ENCODE measurements at regions not wholly inside any gene's neighbourhood (a gene's known extent, or its start where the extent isn't known, plus 50 kb on each side); places are given as distances from the start of the nearest gene placed in this dataset.

- no peak for ATAC-seq (ENCODE audit: low read depth)
Measured at GRCh38 chr4:42344749-42345148, 52.5 kb upstream of the SHISA3 start.

More at GRCh38 chr4:42344749-42345148, 52.5 kb upstream of the SHISA3 start:
- Histone ChIP-seq H3K9me1 (ENCODE audit: insufficient read depth, low read length) (no peaks in the 10 kb centered on the region), H4K20me1 (ENCODE audit: insufficient read depth, low read length) (no peaks in the 10 kb centered on the region), H2BK20ac (ENCODE audit: low read depth, low read length) (no peak overlapping the region), H2BK15ac (ENCODE audit: low read depth, low read length) (no peak overlapping the region; the same call in 2 of the 3 replicates), H2AFZ (replicated peaks; ENCODE audit: low read length, poor library complexity) (no peak overlapping the region), H3K4me1 (ENCODE audit: control insufficient read depth, insufficient read depth, low read length) (peaks cover 6% of the 10 kb centered on the region), H3K79me1 (ENCODE audit: low read depth in 1 of 2, low read length in 2 of 2) (no peaks in the 10 kb centered on the region), H3K9me3 (ENCODE audit: control insufficient read depth, insufficient read depth, low read length) (no peaks in the 10 kb centered on the region), H4K91ac (ENCODE audit: insufficient read depth, low read depth, low read length) (no peak overlapping the region), H2AK5ac (ENCODE audit: low read depth, low read length) (no peak overlapping the region), H3K36me3 (ENCODE audit: control insufficient read depth, insufficient read depth, low read length) (no peaks in the 10 kb centered on the region), H2AK9ac (replicated peaks; ENCODE audit: low read depth, low read length, poor library complexity) (no peak overlapping the region), H2BK120ac (ENCODE audit: low read depth, low read length) (no peak overlapping the region), H3K4me2 (ENCODE audit: low read depth, low read length) (no peak overlapping the region), H3K18ac (ENCODE audit: low read depth, low read length) (no peak overlapping the region), H3K4me3 (ENCODE audit: insufficient read depth, low read depth, low read length) (no peak overlapping the region), H3K9ac (ENCODE audit: low read depth, low read length) (no peak overlapping the region), H3K14ac (replicated peaks; ENCODE audit: low read depth, low read length) (no peak overlapping the region), H4K5ac (ENCODE audit: low read depth, low read length) (no peak overlapping the region), H3K4ac (ENCODE audit: low read depth, low read length) (no peak overlapping the region), H3K27me3 (ENCODE audit: control insufficient read depth, insufficient read depth, low read length) (no peaks in the 10 kb centered on the region), H3K23ac (ENCODE audit: low read depth, low read length) (no peak overlapping the region), H4K8ac (ENCODE audit: low read depth in 2 of 2, low read length in 2 of 2) (no peak overlapping the region), H2BK5ac (ENCODE audit: low read depth, low read length, poor library complexity, severe bottlenecking) (no peak overlapping the region), H3K27ac (ENCODE audit: insufficient read depth, low read length) (no peak overlapping the region), H3K56ac (ENCODE audit: extremely low read depth, insufficient read depth, low read length) (no peak overlapping the region)
- TF ChIP-seq CHD1 (IDR thresholded peaks at IDR 0.05; ENCODE audit: low read depth, low read length) (no peak), CTCF (conservative IDR thresholded peaks at IDR 0.05; ENCODE audit: low read depth, low read length) (no peak), RCOR1 (IDR thresholded peaks at IDR 0.05; ENCODE audit: insufficient replicate concordance, low read length) (no peak), USF2 (IDR thresholded peaks at IDR 0.05; ENCODE audit: low read depth, low read length) (no peak), RFX5 (IDR thresholded peaks at IDR 0.05; ENCODE audit: low read depth, low read length) (no peak), MAZ (IDR thresholded peaks at IDR 0.05; ENCODE audit: borderline replicate concordance, low read depth, low read length) (no peak), NFE2L2 (IDR thresholded peaks at IDR 0.05; ENCODE audit: low read depth, low read length) (no peak), MXI1 (IDR thresholded peaks at IDR 0.05; ENCODE audit: borderline replicate concordance, low read depth, low read length) (no peak), MAFK (IDR thresholded peaks at IDR 0.05; ENCODE audit: low read depth, low read length) (no peak), BHLHE40 (IDR thresholded peaks at IDR 0.05; ENCODE audit: low read depth, low read length) (no peak), ELK1 (IDR thresholded peaks at IDR 0.05; ENCODE audit: borderline replicate concordance, low read depth, low read length) (no peak), RAD21 (IDR thresholded peaks at IDR 0.05; ENCODE audit: low read length) (no peak), CEBPB (IDR thresholded peaks at IDR 0.05; ENCODE audit: low read depth, low read length) (no peak), FOS (IDR thresholded peaks at IDR 0.05; ENCODE audit: low read depth, low read length) (no peak), POLR2A (IDR thresholded peaks at IDR 0.05; ENCODE audit: low read depth, low read length) (no peak), SMC3 (IDR thresholded peaks at IDR 0.05; ENCODE audit: low read depth, low read length) (no peak)
- dilution Hi-C loops (cut with HindIII; ENCODE audit: low sequenced_read_pairs, unreplicated experiment) (no loop called here), in situ Hi-C loops (cut with MboI; ENCODE audit: low sequenced_read_pairs) (no loop called here), intact Hi-C loops (cut with micrococcal nuclease) (no loop called here)
- BruUV-seq (replicated peaks) = no TSS peak
- ChIA-PET CTCF (no interaction called here), POLR2A (ENCODE audit: unreplicated experiment) (no interaction called here)
- no peak for DNase-seq
- no CpG with 5 or more reads among the region's 2 CpGs for WGBS, 2 experiments (ENCODE audit: extremely low coverage in 2 of 2, insufficient read length in 1 of 2)

All from IMR-90 (cell line).